ENCODE measurements at regions not wholly inside any gene's neighbourhood (a gene's known extent, or its start where the extent isn't known, plus 50 kb on each side); places are given as distances from the start of the nearest gene placed in this dataset.
"Not testable (repeated sequence)": the region's sequence is repeated elsewhere in the genome, so short reads cannot be mapped to it uniquely, and the experiment has no call there.

DNA sequence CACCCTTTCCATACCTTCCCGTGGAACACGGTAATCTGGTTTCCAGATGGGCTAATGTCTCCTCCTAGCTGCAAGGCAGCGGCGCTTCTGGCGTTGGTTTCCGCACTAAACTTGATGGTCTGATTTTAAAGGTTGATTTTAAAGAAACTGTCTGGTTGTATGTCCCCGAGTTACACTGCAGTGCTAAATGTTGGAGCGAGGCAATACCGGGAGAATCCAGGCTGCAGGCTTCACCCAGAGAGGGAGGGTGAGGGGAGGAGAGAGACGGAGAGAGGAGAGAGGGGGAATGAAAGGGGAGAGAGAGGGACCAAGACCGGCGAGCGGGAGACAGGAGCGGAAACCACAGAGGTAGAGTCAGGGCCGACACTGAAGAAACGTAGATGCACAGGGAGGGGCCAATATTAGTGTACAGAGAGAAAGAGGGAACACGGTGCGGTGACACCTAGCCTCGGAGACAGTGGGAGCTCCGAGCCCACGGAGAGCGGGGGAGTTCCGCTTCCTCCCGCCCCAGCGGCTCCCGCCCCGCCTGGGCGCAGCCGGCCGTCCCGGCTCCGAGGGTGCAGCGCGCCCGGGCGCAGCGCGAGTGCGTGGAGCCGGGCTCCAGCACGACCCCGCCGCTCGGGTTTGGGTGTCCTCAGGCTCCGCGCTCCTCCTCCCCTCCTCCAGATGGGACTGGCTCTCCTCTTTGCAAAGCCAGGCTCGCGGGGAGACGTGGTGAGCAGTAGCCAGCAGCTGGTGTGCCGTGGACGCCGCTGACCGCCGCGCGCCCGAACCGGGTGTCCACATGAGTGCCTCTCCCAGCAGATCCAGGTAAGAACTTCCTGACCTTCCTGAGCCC is 71.9 kb upstream of the GRAMD1B start:
- Mint-ChIP-seq H3K9me3 (no peaks in the 10 kb centered on the region), H3K36me3 (ENCODE audit: low read depth) (peaks cover 31% of the 10 kb centered on the region), H3K27ac (peak overlapping the region; percentile 98), H3K4me1 (peaks cover 62% of the 10 kb centered on the region), H3K27me3 (no peaks in the 10 kb centered on the region), H3K4me3 (peak overlapping the region; percentile 98)
- peak; percentile 88 for DNase-seq
- intact Hi-C loops (cut with micrococcal nuclease): loop anchor here (1.0 to 2.0 kb wide), 7 partner anchors 24 to 295 kb away; partner anchors contain the start of genes GRAMD1B and HSPA8

DNA sequence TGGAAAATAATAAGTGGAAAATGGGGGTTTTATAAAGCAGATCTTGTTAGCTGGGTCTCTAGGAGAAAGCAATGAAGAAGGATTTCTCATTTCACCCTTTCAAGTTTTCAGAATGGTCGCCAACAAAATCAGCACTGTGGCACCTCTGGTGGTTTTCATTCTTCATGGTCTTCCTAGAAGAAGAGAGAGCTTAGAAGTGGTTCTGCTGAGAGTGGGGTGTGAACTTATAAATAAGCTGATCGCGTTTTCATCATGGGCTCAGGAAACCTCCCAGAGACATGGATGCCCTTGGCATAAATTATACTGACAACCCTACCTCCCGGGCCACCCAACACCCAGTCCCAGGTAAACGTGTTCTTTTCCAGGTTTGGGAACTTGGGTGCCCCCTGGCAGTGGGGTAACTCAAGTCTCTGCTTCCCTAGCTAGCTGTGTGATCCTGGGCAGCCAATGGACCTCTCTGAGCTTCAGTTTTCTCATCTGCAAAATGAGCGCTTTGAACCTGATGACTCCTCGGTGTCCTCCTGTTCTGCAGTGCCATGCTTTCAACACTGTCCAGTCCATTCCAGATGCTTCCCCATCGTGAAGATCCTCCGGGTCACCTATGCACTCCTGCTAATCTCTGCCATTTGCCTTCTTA is 72.6 kb upstream of the GRAMD1B start:
- Mint-ChIP-seq H3K4me3 (peak overlapping the region; percentile 98), H3K36me3 (ENCODE audit: low read depth) (peaks cover 26% of the 10 kb centered on the region), H3K27me3 (peaks cover 3% of the 10 kb centered on the region), H3K9me3 (no peaks in the 10 kb centered on the region), H3K4me1 (peaks cover 57% of the 10 kb centered on the region), H3K27ac (peak overlapping the region; percentile 98)
- DNase-seq: no peak
- intact Hi-C loops (cut with micrococcal nuclease): loop anchor here (1.0 kb wide), 5 partner anchors 25 to 121 kb away; no protein-coding TSS in a partner anchor

DNA sequence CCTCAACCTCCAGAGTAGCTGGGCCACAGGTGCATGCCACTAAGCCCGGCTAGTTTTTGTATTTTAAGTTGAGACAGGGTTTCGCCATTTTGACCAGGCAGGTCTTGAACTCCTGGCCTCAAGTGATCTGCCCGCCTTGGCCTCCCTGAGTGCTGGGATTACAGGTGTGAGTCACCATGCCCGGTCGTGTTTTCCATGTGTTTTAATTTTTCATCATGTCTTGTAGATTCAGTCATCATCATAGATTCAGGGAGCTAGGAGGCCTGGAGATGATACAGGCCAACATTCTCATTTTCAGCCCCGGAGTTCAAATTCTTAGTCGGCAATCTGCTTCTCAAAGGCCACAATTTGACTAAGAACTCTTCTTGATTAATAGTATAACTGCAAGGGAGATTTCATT is 73.5 kb upstream of the GRAMD1B start:
- Mint-ChIP-seq H3K4me3 (peak overlapping the region; percentile 98), H3K27me3 (peaks cover 3% of the 10 kb centered on the region), H3K27ac (peak overlapping the region; percentile 98)

DNA sequence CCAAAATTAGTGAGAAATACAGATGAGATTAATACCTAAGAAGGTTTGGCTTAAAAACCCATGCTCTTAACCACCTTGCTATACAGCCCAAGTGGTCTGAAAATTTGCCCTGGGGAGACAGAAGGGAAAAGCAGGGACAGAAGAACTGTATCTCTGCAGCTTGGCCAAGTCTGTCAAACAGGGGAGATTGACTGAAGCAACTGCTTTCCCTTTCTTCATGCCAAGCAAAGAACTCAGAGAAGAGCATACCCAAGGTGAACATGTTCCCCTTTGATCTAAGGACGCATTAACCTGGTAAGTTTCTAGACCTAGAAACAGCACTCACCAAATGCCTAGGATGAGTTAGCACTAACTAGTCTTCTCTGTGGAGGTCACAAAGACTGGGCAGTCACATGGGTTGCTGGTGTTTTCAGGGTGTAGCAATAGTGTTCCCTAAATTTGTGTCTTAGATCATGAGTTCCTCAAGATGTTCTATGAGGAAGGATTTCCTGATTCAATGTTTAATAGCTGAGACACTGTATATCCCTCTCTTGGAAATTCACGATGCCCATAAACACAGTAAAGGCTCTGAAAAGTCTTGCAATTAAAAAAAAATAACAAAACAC is 75.6 kb upstream of the GRAMD1B start:
- no peak for DNase-seq
- Mint-ChIP-seq H3K4me1 (peaks cover 33% of the 10 kb centered on the region), H3K27me3 (peaks cover 3% of the 10 kb centered on the region), H3K4me3 (no peak overlapping the region), H3K9me3 (no peaks in the 10 kb centered on the region), H3K27ac (no peak overlapping the region), H3K36me3 (ENCODE audit: low read depth) (peaks cover 9% of the 10 kb centered on the region)
- intact Hi-C loops (cut with micrococcal nuclease): no loop called here

More for the DNA sequence above, 73.5 kb upstream of the GRAMD1B start:
- intact Hi-C loops (cut with micrococcal nuclease): loop anchor here (1.0 kb wide), 1 partner anchor 18 kb away; no protein-coding TSS in a partner anchor
- peaks cover 52% of the 10 kb centered on the region for H3K4me1 Mint-ChIP-seq
- H3K36me3 Mint-ChIP-seq (ENCODE audit: low read depth): peaks cover 20% of the 10 kb centered on the region
- DNase-seq: no peak
- no peaks in the 10 kb centered on the region for H3K9me3 Mint-ChIP-seq

DNA sequence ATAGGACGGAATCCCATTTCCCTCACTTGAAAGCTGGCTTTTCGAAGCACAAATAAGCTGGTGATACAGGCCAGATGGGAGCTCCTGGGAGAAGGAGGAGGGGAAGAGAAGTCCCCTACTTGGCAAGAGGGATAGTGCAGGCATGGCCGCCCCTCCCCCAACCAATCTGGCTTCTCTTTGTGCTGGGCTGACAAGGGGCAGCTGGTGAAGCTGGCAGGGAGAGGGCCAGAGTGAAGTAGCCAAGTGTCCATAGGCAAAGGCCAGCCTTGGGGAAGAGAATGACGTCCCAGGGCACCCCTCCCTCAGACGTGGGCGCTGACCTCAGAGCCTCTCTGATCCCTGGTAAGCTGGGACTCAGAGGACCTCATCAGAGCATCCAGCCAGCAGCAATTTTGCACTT is 78.7 kb upstream of the GRAMD1B start:
- Mint-ChIP-seq H3K9me3 (peaks cover 15% of the 10 kb centered on the region), H3K4me3 (no peak overlapping the region)
- intact Hi-C loops (cut with micrococcal nuclease): no loop called here

DNA sequence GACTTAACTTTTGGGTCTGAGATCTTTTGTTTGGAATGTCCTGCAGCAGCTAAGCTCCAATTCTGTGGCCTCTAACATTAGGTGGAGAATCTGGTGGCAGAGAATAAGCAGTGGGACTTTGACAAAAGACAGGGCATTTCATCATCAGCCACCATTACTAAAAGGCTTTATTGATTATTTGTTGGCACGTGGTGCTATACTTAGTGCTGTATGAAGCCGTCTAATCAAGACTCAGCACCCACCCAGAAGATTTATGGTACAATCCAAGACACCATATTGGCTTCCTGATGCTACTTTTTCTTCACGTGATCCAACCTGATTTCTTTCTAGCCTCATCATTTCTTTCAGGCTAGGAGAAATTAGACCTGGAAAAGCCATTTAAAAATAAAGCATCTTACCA is 80.7 kb upstream of the GRAMD1B start:
- no peak overlapping the region for H3K4me3 Mint-ChIP-seq
- peaks cover 8% of the 10 kb centered on the region for H3K4me1 Mint-ChIP-seq
- H3K27ac Mint-ChIP-seq: no peak overlapping the region
- DNase-seq: no peak
- H3K36me3 Mint-ChIP-seq (ENCODE audit: low read depth): no peaks in the 10 kb centered on the region
- intact Hi-C loops (cut with micrococcal nuclease): no loop called here
- peaks cover 3% of the 10 kb centered on the region for H3K27me3 Mint-ChIP-seq
- peaks cover 15% of the 10 kb centered on the region for H3K9me3 Mint-ChIP-seq

More for the DNA sequence above, 78.7 kb upstream of the GRAMD1B start:
- H3K36me3 Mint-ChIP-seq (ENCODE audit: low read depth): peaks cover 1% of the 10 kb centered on the region
- peaks cover 10% of the 10 kb centered on the region for H3K4me1 Mint-ChIP-seq
- no peak overlapping the region for H3K27ac Mint-ChIP-seq
- H3K27me3 Mint-ChIP-seq: peaks cover 3% of the 10 kb centered on the region
- DNase-seq: no peak

DNA sequence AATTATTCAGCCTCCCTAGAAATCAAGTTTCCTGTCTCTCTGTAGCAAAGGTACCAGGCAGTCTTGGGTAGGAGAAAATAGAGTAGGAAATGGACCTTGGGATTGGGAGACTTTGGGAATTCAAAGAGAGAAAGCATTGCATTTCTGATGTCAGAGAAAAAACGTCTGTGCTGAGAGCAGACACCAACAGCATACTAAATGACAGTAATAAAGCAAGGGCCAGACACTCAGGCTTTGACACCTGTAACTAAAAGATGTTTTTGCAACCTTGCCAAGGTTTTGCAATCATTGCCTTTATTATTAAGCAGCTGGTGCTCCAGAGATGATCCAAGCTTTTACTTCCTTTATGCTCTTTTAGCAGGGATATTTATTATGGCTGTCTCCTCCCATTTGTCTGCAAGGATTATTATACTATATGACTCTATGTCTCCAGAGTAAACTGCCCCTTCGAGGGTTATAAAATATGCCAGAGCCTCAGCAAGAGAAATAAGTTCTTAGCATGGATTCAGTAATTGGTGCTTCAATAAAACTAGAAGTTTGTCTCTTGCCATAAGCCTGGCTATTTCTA is 85.2 kb upstream of the GRAMD1B start:
- Mint-ChIP-seq H3K27ac (no peak overlapping the region), H3K36me3 (ENCODE audit: low read depth) (no peaks in the 10 kb centered on the region), H3K4me3 (no peak overlapping the region), H3K4me1 (no peaks in the 10 kb centered on the region), H3K9me3 (peaks cover 22% of the 10 kb centered on the region), H3K27me3 (peaks cover 3% of the 10 kb centered on the region)
- no peak for DNase-seq
- intact Hi-C loops (cut with micrococcal nuclease): no loop called here

DNA sequence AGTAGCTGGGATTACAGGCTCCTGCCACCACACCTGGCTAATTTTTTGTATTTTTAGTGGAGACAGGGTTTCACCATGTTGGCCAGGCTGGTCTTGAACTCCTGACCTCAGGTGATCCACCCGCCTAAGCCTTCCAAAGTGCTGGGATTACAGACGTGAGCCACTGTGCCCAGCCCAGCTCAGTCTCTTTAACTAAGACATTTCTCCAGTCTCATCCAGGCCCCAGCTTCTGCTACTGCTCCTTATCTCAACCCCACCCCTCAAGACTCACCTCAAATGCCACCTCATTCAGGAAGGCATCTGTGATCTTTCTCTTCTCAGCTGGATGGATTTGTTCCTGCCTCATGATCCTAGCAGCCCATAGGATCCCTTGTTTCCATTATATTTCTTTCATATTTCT is 85.9 kb upstream of the GRAMD1B start:
- intact Hi-C loops (cut with micrococcal nuclease); H3K36me3 Mint-ChIP-seq (ENCODE audit: low read depth); H3K4me3 Mint-ChIP-seq; H3K27ac Mint-ChIP-seq; H3K27me3 Mint-ChIP-seq; DNase-seq; H3K4me1 Mint-ChIP-seq: not testable (repeated sequence)
- H3K9me3 Mint-ChIP-seq: peaks cover 20% of the 10 kb centered on the region

DNA sequence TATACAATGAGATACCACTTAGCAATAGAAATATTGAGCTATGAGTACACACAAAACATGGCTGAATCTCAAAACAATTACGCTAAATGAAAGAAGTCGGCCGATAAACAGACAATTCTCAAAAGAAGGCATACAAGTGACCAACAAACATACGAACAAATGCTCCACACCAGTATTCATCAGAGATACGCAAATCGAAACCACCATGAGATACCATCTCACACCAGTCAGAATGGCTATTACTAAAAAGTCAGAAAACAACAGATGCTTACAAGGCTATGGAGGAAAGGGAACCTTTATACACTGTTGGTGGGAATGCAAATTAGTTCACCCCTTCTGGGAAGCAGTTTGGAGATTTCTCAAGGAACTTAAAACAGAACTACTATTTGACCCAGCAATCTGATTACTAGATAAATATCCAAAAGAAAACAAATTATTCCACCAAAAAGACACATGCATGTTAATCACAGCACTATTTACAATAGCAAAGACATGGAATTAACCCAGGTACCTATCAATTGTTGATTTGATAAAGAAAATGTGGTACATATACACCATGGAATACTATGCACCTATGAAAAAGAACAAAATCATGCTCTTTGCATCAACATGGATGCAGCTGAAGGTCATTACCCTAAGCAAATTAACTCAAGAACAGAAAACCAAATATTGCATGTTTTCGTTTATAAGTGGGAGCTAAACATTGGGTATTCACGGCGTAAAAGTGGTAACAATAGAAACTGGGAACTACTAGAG is 90.9 kb upstream of the GRAMD1B start:
- Mint-ChIP-seq H3K9me3 (peaks cover 15% of the 10 kb centered on the region), H3K27me3 (peaks cover 11% of the 10 kb centered on the region), H3K4me3 (no peak overlapping the region), H3K36me3 (ENCODE audit: low read depth) (no peaks in the 10 kb centered on the region), H3K27ac (no peak overlapping the region), H3K4me1 (peaks cover 6% of the 10 kb centered on the region)
- no peak for DNase-seq
- intact Hi-C loops (cut with micrococcal nuclease): loop anchor here (1.0 to 2.0 kb wide), 3 partner anchors 17 to 43 kb away; no protein-coding TSS in a partner anchor

DNA sequence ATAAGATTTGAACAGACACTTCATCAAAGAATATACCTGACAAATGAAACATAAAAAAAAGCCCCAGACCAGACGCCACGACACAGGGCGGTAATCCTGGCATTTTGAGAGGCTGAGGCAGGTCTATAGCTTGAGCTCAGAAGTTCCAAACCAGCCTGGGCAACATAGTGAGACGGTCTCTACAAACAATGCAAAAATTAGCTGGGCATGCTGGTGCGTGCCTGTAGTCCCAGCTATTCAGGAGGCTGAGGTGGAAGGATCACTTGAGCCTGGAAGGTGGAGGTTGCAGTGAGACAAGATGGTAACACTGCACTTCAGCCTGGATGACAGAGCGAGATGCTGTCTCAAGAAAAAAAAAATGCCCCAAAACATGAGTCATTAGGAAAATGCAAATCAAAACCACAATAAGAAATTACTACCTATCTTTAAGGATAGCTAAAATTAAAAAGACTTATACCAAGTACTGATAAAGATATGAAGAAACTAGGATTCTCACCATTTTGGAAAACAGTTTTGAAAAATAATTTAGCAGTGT is 91.7 kb upstream of the GRAMD1B start:
- intact Hi-C loops (cut with micrococcal nuclease): loop anchor here (1.0 to 2.0 kb wide), 3 partner anchors 18 to 44 kb away; no protein-coding TSS in a partner anchor
- Mint-ChIP-seq H3K27me3 (peaks cover 11% of the 10 kb centered on the region), H3K9me3 (peaks cover 15% of the 10 kb centered on the region), H3K4me3 (no peak overlapping the region), H3K4me1 (peaks cover 6% of the 10 kb centered on the region), H3K36me3 (ENCODE audit: low read depth) (no peaks in the 10 kb centered on the region), H3K27ac (no peak overlapping the region)
- DNase-seq: no peak

DNA sequence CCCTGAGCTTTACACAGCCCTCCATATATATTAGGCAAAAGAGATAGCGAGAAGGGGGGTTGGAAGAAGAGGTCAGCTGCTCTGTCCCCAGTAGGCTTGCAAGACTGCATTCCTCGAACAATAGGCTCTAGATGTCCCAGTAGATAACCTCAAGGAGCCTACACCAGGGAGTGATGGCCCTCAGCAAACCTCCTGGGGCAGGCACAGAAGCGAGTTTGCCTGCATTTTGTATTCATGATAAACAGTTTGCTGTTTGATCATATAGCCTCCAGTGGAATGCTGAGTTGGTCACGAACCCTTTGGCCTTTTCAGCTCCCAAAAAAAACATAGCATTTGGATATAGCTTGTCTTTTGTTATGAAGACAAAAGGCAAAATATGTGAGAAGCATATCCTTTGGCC is 95.1 kb upstream of the GRAMD1B start:
- peaks cover 8% of the 10 kb centered on the region for H3K27me3 Mint-ChIP-seq
- H3K4me1 Mint-ChIP-seq: peaks cover 6% of the 10 kb centered on the region
- H3K4me3 Mint-ChIP-seq: no peak overlapping the region
- intact Hi-C loops (cut with micrococcal nuclease): no loop called here
- H3K27ac Mint-ChIP-seq: no peak overlapping the region
- no peaks in the 10 kb centered on the region for H3K36me3 Mint-ChIP-seq (ENCODE audit: low read depth)
- peaks cover 8% of the 10 kb centered on the region for H3K9me3 Mint-ChIP-seq
- DNase-seq: no peak

DNA sequence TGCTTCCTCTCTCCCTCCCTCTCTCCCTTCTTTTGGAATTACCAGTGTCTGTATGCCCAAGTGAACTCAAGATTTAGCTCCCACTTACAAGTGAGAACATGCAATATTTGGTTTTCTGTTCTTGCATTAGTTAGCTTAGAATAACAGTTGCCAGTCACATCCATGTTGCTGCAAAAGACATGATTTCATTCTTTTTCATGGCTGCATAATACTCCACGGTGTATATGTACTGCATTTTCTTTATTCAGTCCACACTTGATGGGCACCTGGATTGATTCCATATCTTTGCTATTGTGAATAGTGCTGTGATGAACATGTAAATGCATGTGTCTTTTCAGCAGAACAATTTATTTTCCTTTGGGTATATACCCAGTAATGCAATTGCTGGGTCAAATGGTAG is 97.5 kb upstream of the GRAMD1B start:
- H3K36me3 Mint-ChIP-seq (ENCODE audit: low read depth); H3K4me1 Mint-ChIP-seq; H3K4me3 Mint-ChIP-seq; intact Hi-C loops (cut with micrococcal nuclease); H3K9me3 Mint-ChIP-seq; DNase-seq; H3K27ac Mint-ChIP-seq: not testable (repeated sequence)
- H3K27me3 Mint-ChIP-seq: peaks cover 12% of the 10 kb centered on the region

DNA sequence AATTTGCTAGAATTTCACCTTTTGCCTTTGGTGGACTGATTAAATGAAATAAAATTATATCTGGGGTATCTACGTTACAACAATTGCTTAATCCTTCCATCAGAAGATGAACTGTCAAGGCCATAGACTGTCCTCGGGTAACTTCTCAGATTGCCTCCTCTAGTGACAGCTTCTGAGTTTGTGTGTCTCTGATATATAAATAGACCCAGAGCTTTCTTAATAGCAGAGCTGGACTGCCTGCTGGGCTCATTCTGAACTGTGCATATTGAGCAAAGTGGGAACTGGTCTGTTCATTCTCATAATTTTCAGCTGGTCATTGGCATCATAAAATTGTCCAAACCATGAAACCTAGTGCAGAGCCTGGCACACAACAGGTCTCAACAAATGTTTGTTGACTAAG is 99.1 kb upstream of the GRAMD1B start:
- Mint-ChIP-seq H3K4me3 (no peak overlapping the region), H3K4me1 (peaks cover 1% of the 10 kb centered on the region), H3K9me3 (peaks cover 7% of the 10 kb centered on the region), H3K27me3 (peaks cover 12% of the 10 kb centered on the region), H3K36me3 (ENCODE audit: low read depth) (no peaks in the 10 kb centered on the region), H3K27ac (no peak overlapping the region)
- no peak for DNase-seq
- intact Hi-C loops (cut with micrococcal nuclease): no loop called here
